ENCODE measurements at regions not wholly inside any gene's neighbourhood (a gene's known extent, or its start where the extent isn't known, plus 50 kb on each side); places are given as distances from the start of the nearest gene placed in this dataset.

- Histone ChIP-seq H3K36me3 (replicated peaks in 1 of 2; ENCODE audit: control insufficient read depth in 1 of 2, insufficient read depth in 2 of 2, low read length in 1 of 2) (no peaks in the 10 kb centered on the region), H3K4me2 (peak overlapping the region; percentile 11; the same call in 1 of the 2 replicates), H3K27ac (ENCODE audit: low read depth in 2 of 2, low read length in 1 of 2) (peak overlapping the region in 1 of 2 experiments; percentile 12; a peak in 1 of 4 replicates), H3K79me2 (ENCODE audit: insufficient read depth) (no peaks in the 10 kb centered on the region), H4K20me1 (ENCODE audit: insufficient read depth) (no peaks in the 10 kb centered on the region), H3K4me3 (ENCODE audit: low read depth in 2 of 2, low read length in 1 of 2) (no peak overlapping the region), H3K9ac (no peak overlapping the region), H2AFZ (ENCODE audit: low read depth) (0 out of 2 replicates have a peak overlapping the region, but pooled peaks have one; percentile 2), H3K9me2 (no peaks in the 10 kb centered on the region), H3K9me3 (no peaks in the 10 kb centered on the region), H3F3A (replicated peaks; ENCODE audit: insufficient read depth) (peaks cover 8% of the 10 kb centered on the region), H3K4me1 (ENCODE audit: control insufficient read depth in 1 of 2, insufficient read depth in 2 of 2, low read depth in 1 of 2, low read length in 1 of 2) (no peaks in the 10 kb centered on the region), H3K27me3 (ENCODE audit: insufficient read depth) (no peaks in the 10 kb centered on the region; the same call in 1 of the 2 replicates)
- 15% methylated on average over 7 of the region's 7 CpGs for WGBS (ENCODE audit: low lambda C conversion rate)
- ChIA-PET POLR2A (no interaction called here), CTCF (no interaction called here)
- no peak for DNase-seq
- no peak for TF ChIP-seq MEF2A (IDR thresholded peaks at IDR 0.05; ENCODE audit: borderline replicate concordance, low read depth)
- no peak for TF ChIP-seq GATA2 (CRISPR knock-in tag; IDR thresholded peaks at IDR 0.05)
- TF ChIP-seq, protein P1, sequence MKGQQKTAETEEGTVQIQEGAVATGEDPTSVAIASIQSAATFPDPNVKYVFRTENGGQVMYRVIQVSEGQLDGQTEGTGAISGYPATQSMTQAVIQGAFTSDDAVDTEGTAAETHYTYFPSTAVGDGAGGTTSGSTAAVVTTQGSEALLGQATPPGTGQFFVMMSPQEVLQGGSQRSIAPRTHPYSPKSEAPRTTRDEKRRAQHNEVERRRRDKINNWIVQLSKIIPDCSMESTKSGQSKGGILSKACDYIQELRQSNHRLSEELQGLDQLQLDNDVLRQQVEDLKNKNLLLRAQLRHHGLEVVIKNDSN (IDR thresholded peaks at IDR 0.05; ENCODE audit: borderline replicate concordance, low read depth) = no peak
- TF ChIP-seq, protein P2, sequence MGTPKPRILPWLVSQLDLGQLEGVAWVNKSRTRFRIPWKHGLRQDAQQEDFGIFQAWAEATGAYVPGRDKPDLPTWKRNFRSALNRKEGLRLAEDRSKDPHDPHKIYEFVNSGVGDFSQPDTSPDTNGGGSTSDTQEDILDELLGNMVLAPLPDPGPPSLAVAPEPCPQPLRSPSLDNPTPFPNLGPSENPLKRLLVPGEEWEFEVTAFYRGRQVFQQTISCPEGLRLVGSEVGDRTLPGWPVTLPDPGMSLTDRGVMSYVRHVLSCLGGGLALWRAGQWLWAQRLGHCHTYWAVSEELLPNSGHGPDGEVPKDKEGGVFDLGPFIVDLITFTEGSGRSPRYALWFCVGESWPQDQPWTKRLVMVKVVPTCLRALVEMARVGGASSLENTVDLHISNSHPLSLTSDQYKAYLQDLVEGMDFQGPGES (IDR thresholded peaks at IDR 0.05; ENCODE audit: low read depth, low read length) = no peak
- TF ChIP-seq ELF1 (IDR thresholded peaks at IDR 0.05) = no peak
- no peak for TF ChIP-seq YY1 (IDR thresholded peaks at IDR 0.05; ENCODE audit: low read depth)
- no peak for TF ChIP-seq JUND (IDR thresholded peaks at IDR 0.05)
These were observed 68.8 kb upstream of the GRB10 start for GRCh38 chr7:50851451-50851850.

DNA sequence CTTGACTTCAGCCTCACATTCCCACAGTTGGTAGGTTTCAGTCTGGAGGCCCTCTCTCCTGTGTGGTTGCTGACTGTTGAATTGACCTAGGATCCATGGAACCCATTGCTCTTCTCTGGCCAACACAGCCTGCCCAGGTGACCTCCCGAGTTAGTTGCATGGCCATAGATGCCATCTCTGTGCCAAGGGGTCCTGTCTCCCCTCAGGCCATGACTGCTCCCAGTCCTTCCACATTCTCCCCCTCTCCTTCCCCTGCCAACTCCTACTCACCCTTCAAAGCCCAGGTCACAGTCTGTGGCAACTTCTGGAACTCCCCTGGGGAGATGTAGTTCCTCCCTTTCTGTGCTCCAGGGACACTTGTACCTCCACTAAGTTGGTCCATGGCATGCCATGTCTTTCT lies 67.3 kb upstream of the GRB10 start:
- POLR2A ChIA-PET = no interaction called here
- CTCF ChIA-PET = no interaction called here
- DNase-seq = no peak
- H3K79me2 ChIP-seq (ENCODE audit: insufficient read depth) = no peaks in the 10 kb centered on the region
- H3K36me3 ChIP-seq (replicated peaks in 1 of 2; ENCODE audit: control insufficient read depth in 1 of 2, insufficient read depth in 2 of 2, low read length in 1 of 2) = no peaks in the 10 kb centered on the region
- no peak overlapping the region for H3K4me3 ChIP-seq (ENCODE audit: low read depth in 2 of 2, low read length in 1 of 2)
- 6% methylated on average over 1 of the region's 1 CpG for whole genome bisulfite sequencing (ENCODE audit: low lambda C conversion rate)
- no peaks in the 10 kb centered on the region for H3K9me3 ChIP-seq
- no peak overlapping the region for H3K9ac ChIP-seq
- no peaks in the 10 kb centered on the region for H3K9me2 ChIP-seq
- no peak overlapping the region for H3K27ac ChIP-seq (ENCODE audit: low read depth in 2 of 2, low read length in 1 of 2)
- TF ChIP-seq MXI1 (IDR thresholded peaks at IDR 0.05; ENCODE audit: low read depth, low read length) (no peak), YY1 (IDR thresholded peaks at IDR 0.05; ENCODE audit: low read depth) (no peak), EP300 (IDR thresholded peaks at IDR 0.05; ENCODE audit: borderline replicate concordance in 1 of 2, low read depth in 1 of 2, low read length in 1 of 2) (no peak), TAF1 (IDR thresholded peaks at IDR 0.05; ENCODE audit: borderline replicate concordance, low read depth, low read length) (no peak)
- H3K4me2 ChIP-seq = no peak overlapping the region
- no peaks in the 10 kb centered on the region for H3K4me1 ChIP-seq (ENCODE audit: control insufficient read depth in 1 of 2, insufficient read depth in 2 of 2, low read depth in 1 of 2, low read length in 1 of 2)
- H3F3A ChIP-seq (replicated peaks; ENCODE audit: insufficient read depth) = peaks cover 8% of the 10 kb centered on the region
- no peaks in the 10 kb centered on the region for H3K27me3 ChIP-seq (ENCODE audit: insufficient read depth)
- no peaks in the 10 kb centered on the region for H4K20me1 ChIP-seq (ENCODE audit: insufficient read depth)
- no peak overlapping the region for H2AFZ ChIP-seq (ENCODE audit: low read depth)

- no peak overlapping the region for H3K27ac ChIP-seq (ENCODE audit: low read depth in 2 of 2, low read length in 1 of 2)
- ChIA-PET POLR2A (no interaction called here), CTCF (interaction anchor here (1.2 to 1.8 kb wide), 2 partner anchors 313 to 705 kb away, joined by 3 to 4 read pairs; no protein-coding TSS in a partner anchor)
- no peaks in the 10 kb centered on the region for H3K27me3 ChIP-seq (ENCODE audit: insufficient read depth)
- WGBS (ENCODE audit: low lambda C conversion rate) = 8% methylated on average over 2 of the region's 2 CpGs
- no peaks in the 10 kb centered on the region for H3K4me1 ChIP-seq (ENCODE audit: control insufficient read depth in 1 of 2, insufficient read depth in 2 of 2, low read depth in 1 of 2, low read length in 1 of 2)
- no peak overlapping the region for H3K4me2 ChIP-seq
- H2AFZ ChIP-seq (ENCODE audit: low read depth) = no peak overlapping the region
- no peaks in the 10 kb centered on the region; the same call in 1 of the 2 replicates for H3K9me3 ChIP-seq
- H4K20me1 ChIP-seq (ENCODE audit: insufficient read depth) = no peaks in the 10 kb centered on the region
- DNase-seq = no peak
- no peaks in the 10 kb centered on the region for H3K9me2 ChIP-seq
- peaks cover 8% of the 10 kb centered on the region for H3F3A ChIP-seq (replicated peaks; ENCODE audit: insufficient read depth)
- no peak overlapping the region for H3K9ac ChIP-seq
- H3K4me3 ChIP-seq (ENCODE audit: low read depth in 2 of 2, low read length in 1 of 2) = no peak overlapping the region
- no peaks in the 10 kb centered on the region for H3K36me3 ChIP-seq (replicated peaks in 1 of 2; ENCODE audit: control insufficient read depth in 1 of 2, insufficient read depth in 2 of 2, low read length in 1 of 2)
- H3K79me2 ChIP-seq (ENCODE audit: insufficient read depth) = no peaks in the 10 kb centered on the region
- no peak for TF ChIP-seq ELF1 (IDR thresholded peaks at IDR 0.05)
- TF ChIP-seq, protein P3, sequence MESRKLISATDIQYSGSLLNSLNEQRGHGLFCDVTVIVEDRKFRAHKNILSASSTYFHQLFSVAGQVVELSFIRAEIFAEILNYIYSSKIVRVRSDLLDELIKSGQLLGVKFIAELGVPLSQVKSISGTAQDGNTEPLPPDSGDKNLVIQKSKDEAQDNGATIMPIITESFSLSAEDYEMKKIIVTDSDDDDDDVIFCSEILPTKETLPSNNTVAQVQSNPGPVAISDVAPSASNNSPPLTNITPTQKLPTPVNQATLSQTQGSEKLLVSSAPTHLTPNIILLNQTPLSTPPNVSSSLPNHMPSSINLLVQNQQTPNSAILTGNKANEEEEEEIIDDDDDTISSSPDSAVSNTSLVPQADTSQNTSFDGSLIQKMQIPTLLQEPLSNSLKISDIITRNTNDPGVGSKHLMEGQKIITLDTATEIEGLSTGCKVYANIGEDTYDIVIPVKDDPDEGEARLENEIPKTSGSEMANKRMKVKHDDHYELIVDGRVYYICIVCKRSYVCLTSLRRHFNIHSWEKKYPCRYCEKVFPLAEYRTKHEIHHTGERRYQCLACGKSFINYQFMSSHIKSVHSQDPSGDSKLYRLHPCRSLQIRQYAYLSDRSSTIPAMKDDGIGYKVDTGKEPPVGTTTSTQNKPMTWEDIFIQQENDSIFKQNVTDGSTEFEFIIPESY (IDR thresholded peaks at IDR 0.05; ENCODE audit: borderline replicate concordance, low read depth) = no peak
- TF ChIP-seq EP300 (IDR thresholded peaks at IDR 0.05; ENCODE audit: borderline replicate concordance in 1 of 2, low read depth in 1 of 2, low read length in 1 of 2) = no peak
- TF ChIP-seq FOXM1 (IDR thresholded peaks at IDR 0.05; ENCODE audit: low read depth) = no peak
- no peak for TF ChIP-seq YY1 (IDR thresholded peaks at IDR 0.05; ENCODE audit: low read depth)
- TF ChIP-seq, protein P1 (IDR thresholded peaks at IDR 0.05; ENCODE audit: borderline replicate concordance, low read depth) = no peak
- no peak for TF ChIP-seq TCF12 (IDR thresholded peaks at IDR 0.05)
- TF ChIP-seq EZH2phosphoT487 (IDR thresholded peaks at IDR 0.05; ENCODE audit: borderline replicate concordance, low read depth) = no peak
- no peak for TF ChIP-seq CTCF (IDR thresholded peaks at IDR 0.05)
- TF ChIP-seq MEF2A (IDR thresholded peaks at IDR 0.05; ENCODE audit: borderline replicate concordance, low read depth) = no peak
These were observed 65.5 kb upstream of the GRB10 start for GRCh38 chr7:50848203-50848602.

Measured in SK-N-SH (cell line).